ENCODE measurements at regions not wholly inside any gene's neighbourhood (a gene's known extent, or its start where the extent isn't known, plus 50 kb on each side); places are given as distances from the start of the nearest gene placed in this dataset.
"Not testable (repeated sequence)": the region's sequence is repeated elsewhere in the genome, so short reads cannot be mapped to it uniquely, and the experiment has no call there.

- DNase-seq (ENCODE audit: insufficient read length) (no peak), FAIRE-seq (no peak)
- TF ChIP-seq POLR2AphosphoS5 (IDR thresholded peaks at IDR 0.05; ENCODE audit: low read depth, low read length) (no peak), TAF1 (IDR thresholded peaks at IDR 0.05; ENCODE audit: borderline replicate concordance, low read depth, low read length) (no peak), POLR2A (IDR thresholded peaks at IDR 0.05; ENCODE audit: low read depth, low read length) (no peak)
Measured at GRCh38 chr18:78820161-78820834, 159.3 kb upstream of the SALL3 start.

GRCh38 chr18:78821396-78821795 is 158.2 kb upstream of the SALL3 start:
- no peak for FAIRE-seq
- no peak for DNase-seq (ENCODE audit: insufficient read length)
- TF ChIP-seq POLR2AphosphoS5 (IDR thresholded peaks at IDR 0.05; ENCODE audit: low read depth, low read length) (no peak), TAF1 (IDR thresholded peaks at IDR 0.05; ENCODE audit: borderline replicate concordance, low read depth, low read length) (no peak), POLR2A (IDR thresholded peaks at IDR 0.05; ENCODE audit: low read depth, low read length) (no peak)

GRCh38 chr18:78822171-78822948 is 157.3 kb upstream of the SALL3 start:
- TF ChIP-seq TAF1 (IDR thresholded peaks at IDR 0.05; ENCODE audit: borderline replicate concordance, low read depth, low read length), result no peak
- no peak for TF ChIP-seq POLR2AphosphoS5 (IDR thresholded peaks at IDR 0.05; ENCODE audit: low read depth, low read length)
- no peak for TF ChIP-seq POLR2A (IDR thresholded peaks at IDR 0.05; ENCODE audit: low read depth, low read length)
- FAIRE-seq, result no peak

GRCh38 chr18:78822949-78823285 is 156.7 kb upstream of the SALL3 start:
- TF ChIP-seq POLR2AphosphoS5 (IDR thresholded peaks at IDR 0.05; ENCODE audit: low read depth, low read length) (no peak), POLR2A (IDR thresholded peaks at IDR 0.05; ENCODE audit: low read depth, low read length) (no peak), TAF1 (IDR thresholded peaks at IDR 0.05; ENCODE audit: borderline replicate concordance, low read depth, low read length) (no peak)
- no peak for FAIRE-seq

More at GRCh38 chr18:78822171-78822948, 157.3 kb upstream of the SALL3 start:
- DNase-seq (ENCODE audit: insufficient read length), result no peak

GRCh38 chr18:78825168-78825567 is 154.4 kb upstream of the SALL3 start:
- DNase-seq (ENCODE audit: insufficient read length) (no peak), FAIRE-seq (no peak)
- TF ChIP-seq TAF1 (IDR thresholded peaks at IDR 0.05; ENCODE audit: borderline replicate concordance, low read depth, low read length), result no peak
- TF ChIP-seq POLR2AphosphoS5 (IDR thresholded peaks at IDR 0.05; ENCODE audit: low read depth, low read length), result no peak
- TF ChIP-seq POLR2A (IDR thresholded peaks at IDR 0.05; ENCODE audit: low read depth, low read length), result no peak

More at GRCh38 chr18:78822949-78823285, 156.7 kb upstream of the SALL3 start:
- no peak for DNase-seq (ENCODE audit: insufficient read length)

GRCh38 chr18:78826631-78827030 is 153.0 kb upstream of the SALL3 start:
- FAIRE-seq, result no peak
- TF ChIP-seq POLR2AphosphoS5 (IDR thresholded peaks at IDR 0.05; ENCODE audit: low read depth, low read length) (no peak), TAF1 (IDR thresholded peaks at IDR 0.05; ENCODE audit: borderline replicate concordance, low read depth, low read length) (no peak), POLR2A (IDR thresholded peaks at IDR 0.05; ENCODE audit: low read depth, low read length) (no peak)
- DNase-seq (ENCODE audit: insufficient read length), result no peak

- DNase-seq (ENCODE audit: insufficient read length), result no peak
- TF ChIP-seq POLR2A (IDR thresholded peaks at IDR 0.05; ENCODE audit: low read depth, low read length) (no peak), TAF1 (IDR thresholded peaks at IDR 0.05; ENCODE audit: borderline replicate concordance, low read depth, low read length) (no peak), POLR2AphosphoS5 (IDR thresholded peaks at IDR 0.05; ENCODE audit: low read depth, low read length) (no peak)
- FAIRE-seq, result no peak
Measured at GRCh38 chr18:78827141-78827540, 152.5 kb upstream of the SALL3 start.

- DNase-seq (ENCODE audit: insufficient read length) (no peak), FAIRE-seq (no peak)
- TF ChIP-seq POLR2AphosphoS5 (IDR thresholded peaks at IDR 0.05; ENCODE audit: low read depth, low read length) (no peak), POLR2A (IDR thresholded peaks at IDR 0.05; ENCODE audit: low read depth, low read length) (no peak), TAF1 (IDR thresholded peaks at IDR 0.05; ENCODE audit: borderline replicate concordance, low read depth, low read length) (no peak)
Measured at GRCh38 chr18:78828131-78828530, 151.5 kb upstream of the SALL3 start.

GRCh38 chr18:78829026-78829425 is 150.6 kb upstream of the SALL3 start:
- DNase-seq (ENCODE audit: insufficient read length); FAIRE-seq: not testable (repeated sequence)

GRCh38 chr18:78830161-78830560 is 149.5 kb upstream of the SALL3 start:
- DNase-seq (ENCODE audit: insufficient read length) (no peak), FAIRE-seq (no peak)
- TF ChIP-seq POLR2AphosphoS5 (IDR thresholded peaks at IDR 0.05; ENCODE audit: low read depth, low read length), result no peak
- no peak for TF ChIP-seq POLR2A (IDR thresholded peaks at IDR 0.05; ENCODE audit: low read depth, low read length)
- TF ChIP-seq TAF1 (IDR thresholded peaks at IDR 0.05; ENCODE audit: borderline replicate concordance, low read depth, low read length), result no peak

GRCh38 chr18:78830826-78831225 is 148.8 kb upstream of the SALL3 start:
- TF ChIP-seq POLR2AphosphoS5 (IDR thresholded peaks at IDR 0.05; ENCODE audit: low read depth, low read length) (no peak), POLR2A (IDR thresholded peaks at IDR 0.05; ENCODE audit: low read depth, low read length) (no peak), TAF1 (IDR thresholded peaks at IDR 0.05; ENCODE audit: borderline replicate concordance, low read depth, low read length) (no peak)
- DNase-seq (ENCODE audit: insufficient read length), result no peak
- FAIRE-seq, result no peak

GRCh38 chr18:78831603-78832002 is 148.0 kb upstream of the SALL3 start:
- no peak for TF ChIP-seq POLR2AphosphoS5 (IDR thresholded peaks at IDR 0.05; ENCODE audit: low read depth, low read length)
- TF ChIP-seq POLR2A (IDR thresholded peaks at IDR 0.05; ENCODE audit: low read depth, low read length), result no peak
- no peak for TF ChIP-seq TAF1 (IDR thresholded peaks at IDR 0.05; ENCODE audit: borderline replicate concordance, low read depth, low read length)
- DNase-seq (ENCODE audit: insufficient read length) (no peak), FAIRE-seq (no peak)

Measured in GM12892 (cell line).